ENCODE measurements at regions not wholly inside any gene's neighbourhood (a gene's known extent, or its start where the extent isn't known, plus 50 kb on each side); places are given as distances from the start of the nearest gene placed in this dataset.

GRCh38 chr1:243977094-243977493 lies 74.0 kb upstream of the ZBTB18 start:
- DNase-seq (ENCODE audit: low read depth): no peak
- H3K4me3 ChIP-seq (ENCODE audit: control insufficient read depth, low read depth, low read length): no peak overlapping the region
- no peak for TF ChIP-seq CTCF (IDR thresholded peaks at IDR 0.05; ENCODE audit: control insufficient read depth, insufficient read depth, low read depth, low read length, missing control alignments)

GRCh38 chr1:243974451-243975292 lies 76.4 kb upstream of the ZBTB18 start:
- H3K4me3 ChIP-seq (ENCODE audit: control insufficient read depth, low read depth, low read length): no peak overlapping the region
- DNase-seq (ENCODE audit: low read depth): no peak
- TF ChIP-seq CTCF (IDR thresholded peaks at IDR 0.05; ENCODE audit: control insufficient read depth, insufficient read depth, low read depth, low read length, missing control alignments): no peak

GRCh38 chr1:243973169-243973568 lies 77.9 kb upstream of the ZBTB18 start:
- DNase-seq (ENCODE audit: low read depth): no peak
- H3K4me3 ChIP-seq (ENCODE audit: control insufficient read depth, low read depth, low read length): no peak overlapping the region
- no peak for TF ChIP-seq CTCF (IDR thresholded peaks at IDR 0.05; ENCODE audit: control insufficient read depth, insufficient read depth, low read depth, low read length, missing control alignments)

GRCh38 chr1:243970077-243970476 lies 81.0 kb upstream of the ZBTB18 start:
- H3K4me3 ChIP-seq (ENCODE audit: control insufficient read depth, low read depth, low read length): no peak overlapping the region
- no peak for DNase-seq (ENCODE audit: low read depth)
- TF ChIP-seq CTCF (IDR thresholded peaks at IDR 0.05; ENCODE audit: control insufficient read depth, insufficient read depth, low read depth, low read length, missing control alignments): no peak

- DNase-seq (ENCODE audit: low read depth): no peak
- no peak for TF ChIP-seq CTCF (IDR thresholded peaks at IDR 0.05; ENCODE audit: control insufficient read depth, insufficient read depth, low read depth, low read length, missing control alignments)
- H3K4me3 ChIP-seq (ENCODE audit: control insufficient read depth, low read depth, low read length): no peak overlapping the region
Measured at GRCh38 chr1:243968413-243968812, 82.7 kb upstream of the ZBTB18 start.

GRCh38 chr1:243964915-243965314 lies 86.2 kb upstream of the ZBTB18 start:
- TF ChIP-seq CTCF (IDR thresholded peaks at IDR 0.05; ENCODE audit: control insufficient read depth, insufficient read depth, low read depth, low read length, missing control alignments): no peak
- DNase-seq (ENCODE audit: low read depth): no peak
- H3K4me3 ChIP-seq (ENCODE audit: control insufficient read depth, low read depth, low read length): no peak overlapping the region
